ENCODE measurements at regions not wholly inside any gene's neighbourhood (a gene's known extent, or its start where the extent isn't known, plus 50 kb on each side); places are given as distances from the start of the nearest gene placed in this dataset.

DNA sequence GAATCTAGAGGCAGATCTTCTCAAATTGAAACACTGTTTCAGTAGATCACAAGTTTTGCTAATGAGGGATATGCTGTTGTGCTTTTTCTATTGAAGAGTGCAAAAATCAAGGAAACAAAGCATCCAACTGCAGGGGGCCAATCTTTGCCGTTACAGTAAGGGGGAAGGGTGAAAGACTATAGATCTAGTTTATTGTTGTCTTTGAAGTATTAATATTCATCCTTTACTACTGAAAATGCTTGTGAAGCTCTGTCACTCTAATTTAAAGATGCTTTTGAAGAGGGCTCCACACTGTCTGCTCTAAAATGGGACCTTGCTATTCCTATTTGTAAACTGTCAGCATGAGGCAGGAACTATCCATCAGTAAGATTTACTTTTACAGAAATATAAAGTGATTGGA, 110.3 kb downstream of the MBL2 start:
- TF ChIP-seq CTCF (conservative IDR thresholded peaks at IDR 0.05 in 1 of 2, IDR thresholded peaks at IDR 0.05 in 1 of 2; ENCODE audit: extremely low read depth in 1 of 2, insufficient read depth in 1 of 2, low read depth in 1 of 2, low read length in 2 of 2) (no peak), EZH2 (IDR thresholded peaks at IDR 0.05; ENCODE audit: borderline replicate concordance, low read length) (no peak)
